CD4-positive, alpha-beta T cell treated with Interleukin-6 at 100 ng/mL for 8 hours (primary cell): ENCODE measurements at regions not wholly inside any gene's neighbourhood (a gene's known extent, or its start where the extent isn't known, plus 50 kb on each side); places are given as distances from the start of the nearest gene placed in this dataset.
A peak's percentile ranks its signal among the peaks of the same experiment; 100 is the strongest.

Experiments
- DNase-seq: peaks from one replicate; pipeline ENCODE4 v3.0.0-alpha.2; 2020; ENCODE audit warnings: mixed read lengths, low spot score

DNA sequence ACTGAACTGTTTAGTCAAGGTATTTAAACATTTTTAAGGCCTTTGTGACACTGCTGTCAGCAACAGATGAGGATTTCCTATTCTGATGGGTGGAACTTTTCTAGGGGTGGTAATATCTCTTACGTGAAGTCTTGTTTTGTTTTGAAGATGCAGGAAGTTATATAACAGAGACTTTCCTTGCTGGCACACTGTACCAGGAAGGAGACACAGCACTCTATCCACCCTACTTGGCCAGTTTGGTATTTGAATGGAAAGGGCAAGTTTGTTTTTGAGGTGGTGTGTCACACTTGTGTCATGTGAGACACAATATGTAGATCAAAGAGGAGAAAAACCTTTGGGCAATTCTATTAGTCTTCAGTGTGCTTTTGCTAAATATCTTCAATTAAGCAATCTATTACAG is 51.6 kb upstream of the SRP54 start:
- DNase-seq, result peak; percentile 71

- peak; percentile 58 for DNase-seq
Measured at GRCh38 chr14:34930591-34931091, 52.2 kb upstream of the SRP54 start.

GRCh38 chr14:34926552-34926951 is 51.4 kb upstream of the BAZ1A start:
- no peak for DNase-seq
